LNCaP clone FGC (cell line): ENCODE measurements at regions not wholly inside any gene's neighbourhood (a gene's known extent, or its start where the extent isn't known, plus 50 kb on each side); places are given as distances from the start of the nearest gene placed in this dataset.
"Not testable (repeated sequence)": the region's sequence is repeated elsewhere in the genome, so short reads cannot be mapped to it uniquely, and the experiment has no call there.

ENCODE experiments used
- DNase-seq: peaks from one replicate; pipeline ENCODE4 v3.0.0-alpha.2; 2011; ENCODE audit warnings: low read depth
- H3K4me3 ChIP-seq: 2 replicates; pipeline ENCODE4 v1.5.1; 2011; ENCODE audit warnings: mild to moderate bottlenecking, low read depth, low read length, control low read depth
- CTCF ChIP-seq: IDR thresholded peaks from 2 replicates; pipeline ENCODE4 v1.5.1; 2012; ENCODE audit warnings: mild to moderate bottlenecking; ENCODE audit not compliant: control insufficient read depth, insufficient read depth; ENCODE audit errors: extremely low read depth

- no peak for TF ChIP-seq CTCF
Measured at GRCh38 chr2:176997792-176998169, 214.8 kb upstream of the HNRNPA3 start.

DNA sequence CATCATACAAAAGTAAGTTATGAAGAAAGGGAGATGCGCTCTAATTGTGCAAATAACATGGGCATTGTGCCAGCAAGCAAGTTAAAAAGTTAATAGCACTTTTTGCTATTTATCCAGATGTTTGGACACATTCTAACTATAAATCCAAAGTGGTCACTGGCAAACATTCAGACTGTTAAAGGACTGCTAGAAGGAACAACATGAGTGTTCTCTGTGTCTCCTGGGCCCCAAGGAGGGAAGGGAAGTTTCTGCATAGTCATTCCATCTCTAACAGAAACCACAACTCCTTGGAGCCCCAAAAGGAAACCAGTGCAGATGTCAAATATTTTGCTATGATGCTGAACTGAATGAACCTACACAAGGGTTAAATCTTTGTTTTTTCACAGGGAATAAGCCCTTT lies 213.3 kb upstream of the HNRNPA3 start:
- DNase-seq: no peak
- H3K4me3 ChIP-seq: no peak overlapping the region
- no peak for TF ChIP-seq CTCF

More at GRCh38 chr2:176997792-176998169, 214.8 kb upstream of the HNRNPA3 start:
- H3K4me3 ChIP-seq: no peak overlapping the region
- DNase-seq: no peak

- no peak overlapping the region for H3K4me3 ChIP-seq
- no peak for TF ChIP-seq CTCF
- no peak for DNase-seq
Measured at GRCh38 chr2:177000061-177000714, 212.4 kb upstream of the HNRNPA3 start.

DNA sequence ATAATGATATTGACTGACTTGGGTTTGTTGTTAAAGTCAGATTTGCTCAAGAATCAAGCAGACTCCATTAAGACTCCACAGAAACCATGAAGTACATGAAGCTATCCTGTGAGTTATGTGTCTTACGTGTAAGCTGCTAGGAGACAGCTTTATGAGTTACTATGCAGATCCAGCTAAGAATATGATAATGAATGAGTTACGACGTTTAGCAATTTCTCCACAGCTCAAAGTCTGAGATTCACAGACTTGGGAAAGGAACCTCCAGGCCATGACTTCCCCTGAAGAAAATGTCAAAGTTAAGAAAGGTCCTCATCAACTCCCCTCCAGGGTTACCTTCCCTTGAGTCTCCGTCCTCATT lies 211.9 kb upstream of the HNRNPA3 start:
- H3K4me3 ChIP-seq: no peak overlapping the region
- no peak for TF ChIP-seq CTCF
- DNase-seq: no peak

- DNase-seq: no peak
- TF ChIP-seq CTCF: no peak
- H3K4me3 ChIP-seq: no peak overlapping the region
Measured at GRCh38 chr2:177001334-177001733, 211.3 kb upstream of the HNRNPA3 start.

DNA sequence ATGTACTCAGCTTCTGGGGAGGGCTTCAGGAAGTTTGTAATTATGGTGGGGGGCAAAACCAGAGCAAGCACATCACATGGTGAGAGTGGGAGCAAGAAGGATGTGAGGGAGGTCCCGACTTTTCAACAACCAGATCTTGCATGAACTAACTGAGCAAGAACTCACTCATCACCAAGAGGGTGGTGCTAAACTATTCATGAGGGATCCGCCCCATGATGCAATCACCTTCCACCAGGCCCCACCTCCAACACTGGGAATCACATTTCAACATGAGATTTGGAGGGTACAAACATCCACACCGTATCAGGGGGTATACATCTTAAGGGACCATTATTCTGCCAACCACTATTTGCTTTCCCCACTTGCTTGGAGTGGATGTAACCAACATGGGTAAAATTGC lies 209.6 kb upstream of the HNRNPA3 start:
- DNase-seq: no peak
- TF ChIP-seq CTCF: no peak
- H3K4me3 ChIP-seq: no peak overlapping the region

DNA sequence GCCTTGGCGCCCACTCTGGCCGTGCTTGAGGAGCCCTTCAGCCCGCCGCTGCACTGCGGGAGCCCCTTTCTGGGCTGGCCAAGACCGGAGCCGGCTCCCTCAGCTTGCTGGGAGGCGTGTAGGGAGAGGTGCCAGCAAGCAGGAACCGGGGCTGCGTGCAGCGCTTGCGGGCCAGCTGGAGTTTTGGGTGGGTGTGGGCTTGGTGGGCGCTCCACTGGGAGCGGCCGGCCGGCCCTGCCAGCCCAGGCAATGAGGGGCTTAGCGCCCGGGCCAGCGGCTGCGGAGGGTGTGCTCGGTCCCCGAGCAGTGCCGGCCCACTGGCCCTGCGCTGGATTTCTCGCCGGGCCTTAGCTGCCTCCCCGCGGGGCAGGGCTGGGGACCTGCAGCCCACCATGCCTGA lies 204.9 kb upstream of the HNRNPA3 start:
- not testable (repeated sequence) for DNase-seq, H3K4me3 ChIP-seq

- not testable (repeated sequence) for DNase-seq, H3K4me3 ChIP-seq
Measured at GRCh38 chr2:177008662-177009061, 203.9 kb upstream of the HNRNPA3 start.
